Immature natural killer cell (primary cell): ENCODE measurements at regions not wholly inside any gene's neighbourhood (a gene's known extent, or its start where the extent isn't known, plus 50 kb on each side); places are given as distances from the start of the nearest gene placed in this dataset.
"Not testable (repeated sequence)": the region's sequence is repeated elsewhere in the genome, so short reads cannot be mapped to it uniquely, and the experiment has no call there.

Source experiments
- DNase-seq, 3 donors: peaks; one replicate each; pipeline ENCODE4 v3.0.0; 2022; ENCODE audit warnings: mixed read lengths in 1 of 3
- H3K27ac Mint-ChIP-seq, 6 donors: one replicate each; pipeline ENCODE4 v1.8.0; 2020; ENCODE audit warnings: mixed read lengths in 6 of 6, mild to moderate bottlenecking in 5 of 6, inconsistent platforms in 4 of 6, moderate library complexity in 3 of 6
- H3K27me3 Mint-ChIP-seq, 3 donors: one replicate each; pipeline ENCODE4 v1.8.0; 2020 to 2021; ENCODE audit warnings: low read depth in 3 of 3, mild to moderate bottlenecking in 3 of 3, mixed read lengths in 3 of 3, moderate library complexity in 3 of 3, inconsistent platforms in 1 of 3
- H3K36me3 Mint-ChIP-seq, 3 donors: one replicate each; pipeline ENCODE4 v1.8.0; 2020; ENCODE audit warnings: mixed read lengths in 3 of 3, inconsistent platforms in 2 of 3, mild to moderate bottlenecking in 2 of 3
- H3K4me1 Mint-ChIP-seq, 2 donors: one replicate each; pipeline ENCODE4 v1.8.0; 2020; ENCODE audit warnings: inconsistent platforms in 2 of 2, mild to moderate bottlenecking in 2 of 2, mixed read lengths in 2 of 2, moderate library complexity in 1 of 2
- H3K4me3 Mint-ChIP-seq, 5 donors: one replicate each; pipeline ENCODE4 v1.8.0; 2020; ENCODE audit warnings: mild to moderate bottlenecking in 5 of 5, mixed read lengths in 5 of 5, inconsistent platforms in 3 of 5, moderate library complexity in 3 of 5
- H3K9me3 Mint-ChIP-seq, 6 donors: one replicate each; pipeline ENCODE4 v1.8.0; 2020; ENCODE audit warnings: mild to moderate bottlenecking in 6 of 6, mixed read lengths in 6 of 6, inconsistent platforms in 4 of 6, moderate library complexity in 3 of 6

DNA sequence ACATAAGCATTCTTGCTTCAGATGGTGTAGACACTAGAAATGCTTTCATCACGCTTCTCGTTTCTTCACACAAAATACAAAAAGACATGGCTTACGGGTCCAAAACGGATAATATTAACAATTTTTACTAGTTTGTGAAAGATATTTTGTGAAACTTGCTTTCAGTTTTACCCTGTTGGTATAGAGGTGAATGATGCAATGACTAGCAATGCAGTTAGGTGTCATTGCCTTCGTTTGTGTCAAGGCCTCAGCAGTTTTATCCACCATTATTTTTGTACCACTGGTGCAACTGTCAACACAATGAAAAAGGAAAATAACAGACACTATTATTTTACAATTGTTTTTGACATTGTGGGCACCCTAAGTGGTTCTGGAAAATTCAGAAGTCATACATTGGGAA, 323.0 kb downstream of the FLRT2 start:
- H3K27ac Mint-ChIP-seq, result no peak overlapping the region
- H3K36me3 Mint-ChIP-seq, result no peaks in the 10 kb centered on the region
- no peak overlapping the region for H3K4me3 Mint-ChIP-seq
- H3K4me1 Mint-ChIP-seq, result peaks cover 6 to 12% of the 10 kb centered on the region in 2 donors
- no peak for DNase-seq
- no peaks in the 10 kb centered on the region for H3K9me3 Mint-ChIP-seq
- H3K27me3 Mint-ChIP-seq, result peaks cover 0 to 3% (median 0%) of the 10 kb centered on the region in 3 donors

DNA sequence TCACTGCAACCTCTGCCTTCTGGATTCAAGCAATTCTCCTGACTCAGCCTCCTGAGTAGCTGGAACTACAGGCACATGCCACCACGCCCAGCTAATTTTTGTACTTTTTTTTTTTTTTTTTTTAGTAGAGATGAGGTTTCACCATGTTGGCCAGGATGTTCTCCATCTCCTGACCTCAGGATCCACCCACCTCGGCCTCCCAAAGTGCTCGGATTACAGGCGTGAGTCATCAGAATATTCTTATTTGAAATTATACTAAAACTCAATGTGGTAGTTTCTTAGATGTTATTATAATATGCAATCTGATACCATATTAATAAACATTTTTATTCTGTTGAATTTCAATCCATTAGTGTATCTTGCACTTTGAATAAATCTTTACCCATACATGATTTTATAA, 322.2 kb downstream of the FLRT2 start:
- H3K4me1 Mint-ChIP-seq, result peaks cover 6 to 12% of the 10 kb centered on the region in 2 donors
- H3K4me3 Mint-ChIP-seq, H3K36me3 Mint-ChIP-seq, H3K27ac Mint-ChIP-seq, DNase-seq, H3K27me3 Mint-ChIP-seq, H3K9me3 Mint-ChIP-seq: not testable (repeated sequence)

GRCh38 chr14:85830549-85830948, 300.6 kb downstream of the FLRT2 start:
- not testable (repeated sequence) for H3K9me3 Mint-ChIP-seq, H3K4me3 Mint-ChIP-seq, H3K27me3 Mint-ChIP-seq, H3K4me1 Mint-ChIP-seq, DNase-seq, H3K27ac Mint-ChIP-seq, H3K36me3 Mint-ChIP-seq

GRCh38 chr14:85829601-85830000, 299.7 kb downstream of the FLRT2 start:
- H3K36me3 Mint-ChIP-seq, H3K4me1 Mint-ChIP-seq, H3K27me3 Mint-ChIP-seq, DNase-seq, H3K4me3 Mint-ChIP-seq, H3K27ac Mint-ChIP-seq, H3K9me3 Mint-ChIP-seq: not testable (repeated sequence)

DNA sequence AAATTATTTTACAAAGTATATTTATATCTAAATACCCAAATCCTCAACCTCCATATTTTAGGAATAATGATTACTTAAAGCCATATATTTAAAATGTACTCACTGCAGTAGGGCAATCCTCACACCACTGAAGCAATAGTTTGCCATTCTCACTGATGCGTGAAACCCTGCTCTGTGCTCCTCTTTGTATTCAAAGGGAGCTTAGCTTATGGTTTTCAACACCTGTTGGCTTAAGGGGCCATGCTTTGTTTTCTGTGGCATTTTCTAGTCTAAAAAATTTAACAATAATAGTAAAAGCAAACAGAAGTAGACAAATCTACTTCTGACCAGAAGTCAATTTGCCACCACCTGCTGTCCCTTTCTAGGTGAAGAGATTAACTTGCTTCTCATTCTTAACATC, 294.6 kb downstream of the FLRT2 start:
- no peak for DNase-seq
- no peaks in the 10 kb centered on the region for H3K4me1 Mint-ChIP-seq
- H3K9me3 Mint-ChIP-seq, result peaks cover 0 to 6% (median 0%) of the 10 kb centered on the region in 6 donors
- H3K4me3 Mint-ChIP-seq, result no peak overlapping the region
- no peak overlapping the region for H3K27ac Mint-ChIP-seq
- H3K27me3 Mint-ChIP-seq, result no peaks in the 10 kb centered on the region
- no peaks in the 10 kb centered on the region for H3K36me3 Mint-ChIP-seq

DNA sequence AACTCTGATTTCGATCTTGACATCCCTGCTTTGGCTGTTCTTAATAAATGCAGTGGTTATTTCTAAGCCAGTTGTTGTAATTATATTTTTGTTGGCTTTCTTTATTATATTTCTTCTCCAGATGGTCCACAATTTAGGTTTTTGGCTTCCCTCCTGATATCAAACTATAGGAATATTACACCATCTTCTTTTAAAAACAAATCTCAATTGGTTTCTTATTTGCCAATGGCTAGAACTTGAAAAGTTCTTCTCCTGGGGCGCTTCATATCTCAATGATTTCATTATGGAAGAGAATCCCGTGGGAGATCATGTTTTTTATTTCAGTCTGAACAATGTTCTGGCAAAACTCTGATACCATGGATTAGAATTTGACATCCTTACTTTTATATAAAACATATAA, 292.3 kb downstream of the FLRT2 start:
- Mint-ChIP-seq H3K9me3 (peaks cover 0 to 6% (median 0%) of the 10 kb centered on the region in 6 donors), H3K4me1 (no peaks in the 10 kb centered on the region), H3K36me3 (no peaks in the 10 kb centered on the region), H3K4me3 (no peak overlapping the region), H3K27ac (no peak overlapping the region), H3K27me3 (no peaks in the 10 kb centered on the region)
- no peak for DNase-seq

DNA sequence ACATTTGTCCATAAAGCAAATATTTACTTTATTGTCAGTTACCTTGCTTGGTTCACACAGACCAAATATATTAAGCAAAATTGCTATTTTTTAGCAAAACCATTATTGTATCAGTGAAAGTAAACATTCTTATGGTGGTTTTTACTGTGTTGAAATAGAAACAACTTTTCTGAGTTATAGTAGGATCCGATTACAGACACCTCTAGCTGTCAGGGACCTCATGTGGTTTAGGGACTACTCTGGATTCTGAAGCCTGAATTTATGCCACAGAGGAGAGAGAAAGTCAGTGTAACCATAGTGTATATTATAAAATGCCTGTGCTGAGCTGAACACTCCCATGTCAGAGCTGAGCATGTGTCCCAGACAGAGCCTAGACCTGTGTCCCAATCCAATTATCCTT, 287.5 kb downstream of the FLRT2 start:
- H3K27me3 Mint-ChIP-seq, result peaks cover 0 to 2% (median 0%) of the 10 kb centered on the region in 3 donors

DNA sequence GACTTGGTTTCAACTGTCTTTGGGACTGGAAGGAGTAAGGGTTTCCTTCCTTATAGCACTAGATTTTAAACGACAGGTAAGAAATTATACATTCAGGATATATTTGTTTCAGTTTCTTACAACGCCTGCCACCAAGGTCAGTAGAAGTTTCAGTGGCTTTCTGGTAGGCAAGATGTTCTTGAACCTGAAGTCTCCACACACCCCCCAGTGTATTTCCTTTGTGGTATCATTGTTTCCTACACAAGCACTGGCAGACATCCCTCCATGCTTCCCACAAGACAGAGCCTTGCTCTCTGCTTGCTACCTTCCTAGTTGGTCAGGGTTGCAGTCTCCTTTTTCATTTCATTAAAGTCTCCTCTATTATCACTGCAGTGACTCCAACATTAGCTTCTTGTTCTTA, 283.1 kb downstream of the FLRT2 start:
- peaks cover 29 to 33% of the 10 kb centered on the region in 2 donors for H3K4me1 Mint-ChIP-seq
- no peaks in the 10 kb centered on the region for H3K36me3 Mint-ChIP-seq
- DNase-seq, result peak in 1 of 3 donors; percentile 6
- H3K9me3 Mint-ChIP-seq, result no peaks in the 10 kb centered on the region
- H3K4me3 Mint-ChIP-seq, result peak overlapping the region in 3 of 5 donors; percentile 7 to 27 (median 23)
- peaks cover 0 to 2% (median 0%) of the 10 kb centered on the region in 3 donors for H3K27me3 Mint-ChIP-seq
- peak overlapping the region in 4 of 6 donors; percentile 10 to 61 (median 50) for H3K27ac Mint-ChIP-seq

More for the DNA sequence above, 287.5 kb downstream of the FLRT2 start:
- peaks cover 0 to 1% (median 0%) of the 10 kb centered on the region in 6 donors for H3K9me3 Mint-ChIP-seq
- no peak for DNase-seq
- H3K4me3 Mint-ChIP-seq, result no peak overlapping the region
- H3K4me1 Mint-ChIP-seq, result peaks cover 13% of the 10 kb centered on the region in 2 donors
- no peaks in the 10 kb centered on the region for H3K36me3 Mint-ChIP-seq
- no peak overlapping the region for H3K27ac Mint-ChIP-seq

GRCh38 chr14:85811340-85811739, 281.4 kb downstream of the FLRT2 start:
- Mint-ChIP-seq H3K27ac (peak overlapping the region in 2 of 6 donors; percentile 3 to 31), H3K4me1 (peaks cover 29 to 33% of the 10 kb centered on the region in 2 donors), H3K27me3 (peaks cover 0 to 2% (median 0%) of the 10 kb centered on the region in 3 donors), H3K36me3 (peaks cover 0 to 7% (median 3%) of the 10 kb centered on the region in 3 donors), H3K9me3 (peaks cover 0 to under 1% (median 0%) of the 10 kb centered on the region in 6 donors), H3K4me3 (peak overlapping the region in 2 of 5 donors; percentile 2 to 4)
- peak in 2 of 3 donors; percentile 1 to 3 for DNase-seq

- Mint-ChIP-seq H3K4me3 (no peak overlapping the region), H3K9me3 (peaks cover 0 to 8% (median 0%) of the 10 kb centered on the region in 6 donors), H3K27ac (no peak overlapping the region), H3K27me3 (peaks cover 0 to 2% (median 0%) of the 10 kb centered on the region in 3 donors), H3K4me1 (no peaks in the 10 kb centered on the region), H3K36me3 (peaks cover 0 to 3% (median 0%) of the 10 kb centered on the region in 3 donors)
- no peak for DNase-seq
These were observed 269.7 kb downstream of the FLRT2 start for GRCh38 chr14:85799668-85800067.

DNA sequence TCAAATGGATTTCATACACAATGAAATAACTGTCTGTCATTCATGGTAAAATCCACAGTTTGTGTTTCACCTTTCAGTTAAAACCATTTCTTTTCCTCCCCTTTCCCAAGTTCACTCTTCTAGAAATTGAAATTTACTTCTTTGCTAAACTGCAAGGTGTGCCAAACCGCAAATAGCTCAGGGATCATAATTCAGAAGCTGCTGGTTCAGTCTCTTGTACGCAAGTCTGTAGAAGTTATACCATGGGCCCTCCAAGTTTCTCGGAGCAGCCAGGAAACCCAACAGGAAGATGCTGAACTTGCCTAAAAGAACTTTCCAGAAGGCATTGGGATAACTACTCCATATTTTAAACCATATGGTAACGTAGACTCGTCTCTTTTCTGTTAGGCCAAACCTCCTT, 268.9 kb downstream of the FLRT2 start:
- no peak for DNase-seq
- no peak overlapping the region for H3K4me3 Mint-ChIP-seq
- H3K9me3 Mint-ChIP-seq, result peaks cover 0 to 5% (median 0%) of the 10 kb centered on the region in 6 donors
- H3K27ac Mint-ChIP-seq, result no peak overlapping the region
- no peaks in the 10 kb centered on the region for H3K4me1 Mint-ChIP-seq
- H3K27me3 Mint-ChIP-seq, result peaks cover 0 to 2% (median 0%) of the 10 kb centered on the region in 3 donors
- H3K36me3 Mint-ChIP-seq, result peaks cover 0 to 3% (median 0%) of the 10 kb centered on the region in 3 donors

DNA sequence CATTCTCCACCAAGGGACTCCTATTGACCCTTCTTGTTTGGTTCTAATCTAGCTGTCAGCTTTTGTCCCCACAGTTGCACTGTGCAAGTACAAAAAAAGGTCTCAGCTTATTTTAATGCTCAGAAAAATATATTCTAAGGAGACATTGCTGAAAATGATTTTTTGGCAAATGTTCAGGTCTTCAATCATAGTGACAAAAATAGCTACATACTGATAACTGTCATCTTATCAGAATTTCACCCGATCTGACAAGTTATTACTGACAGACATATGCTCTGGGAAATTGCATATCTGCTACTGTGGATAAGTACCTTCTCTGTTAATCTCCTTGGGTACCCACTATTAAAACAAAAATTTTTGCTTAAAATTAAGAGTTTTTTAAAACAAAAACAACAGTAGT, 263.6 kb downstream of the FLRT2 start:
- no peak for DNase-seq
- Mint-ChIP-seq H3K9me3 (no peaks in the 10 kb centered on the region), H3K36me3 (peaks cover 0 to 7% (median 3%) of the 10 kb centered on the region in 3 donors), H3K27ac (no peak overlapping the region), H3K27me3 (peaks cover 0 to 2% (median 0%) of the 10 kb centered on the region in 3 donors), H3K4me3 (no peak overlapping the region), H3K4me1 (peaks cover 30 to 31% of the 10 kb centered on the region in 2 donors)

GRCh38 chr14:85789506-85789905, 259.6 kb downstream of the FLRT2 start:
- DNase-seq, result peak in 2 of 3 donors; percentile 4
- Mint-ChIP-seq H3K27ac (peak overlapping the region in 5 of 6 donors; percentile 8 to 60 (median 31)), H3K36me3 (peaks cover 0 to 3% (median 3%) of the 10 kb centered on the region in 3 donors), H3K4me3 (peak overlapping the region; percentile 36 to 80 (median 66)), H3K4me1 (peaks cover 35 to 41% of the 10 kb centered on the region in 2 donors), H3K9me3 (peaks cover 0 to under 1% (median 0%) of the 10 kb centered on the region in 6 donors), H3K27me3 (peaks cover 0 to 2% (median 0%) of the 10 kb centered on the region in 3 donors)

DNA sequence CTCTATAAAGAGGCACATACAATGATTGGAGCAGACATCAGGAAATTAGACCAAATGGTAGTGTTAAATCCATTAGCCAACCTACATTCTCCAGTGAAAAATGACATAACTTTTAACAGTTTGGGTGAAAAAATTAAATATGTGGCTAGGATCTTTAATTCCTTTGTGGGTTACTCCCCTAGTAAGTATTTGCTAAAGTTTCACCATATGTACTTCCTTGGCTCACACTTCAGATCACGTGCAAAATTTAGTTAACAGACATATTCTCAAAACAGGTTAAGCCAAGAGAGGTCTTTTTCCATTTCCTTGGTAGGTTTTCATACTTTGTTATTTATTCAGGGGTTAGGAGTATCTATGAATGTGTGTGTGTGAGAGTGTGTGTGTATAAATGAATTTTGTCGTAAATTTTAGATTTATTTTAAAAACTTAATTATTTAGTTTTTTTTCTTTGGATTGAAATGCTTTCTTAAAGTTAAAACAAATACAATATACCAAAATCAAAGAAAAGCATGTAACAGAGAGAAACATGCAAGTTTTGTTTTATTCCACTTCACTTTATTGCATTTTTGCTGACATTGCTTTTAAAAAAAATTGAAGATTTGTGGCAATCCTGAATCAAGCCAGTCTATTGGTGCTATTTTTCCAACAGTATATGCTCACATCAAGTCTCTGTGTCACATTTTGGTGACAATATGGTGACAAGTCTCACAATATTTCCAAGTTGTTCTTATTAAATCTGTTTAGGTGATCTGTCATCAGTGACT, 258.7 kb downstream of the FLRT2 start:
- Mint-ChIP-seq H3K4me3 (peak overlapping the region in 3 of 5 donors; percentile 25 to 50 (median 36)), H3K27me3 (peaks cover 0 to 2% (median 0%) of the 10 kb centered on the region in 3 donors), H3K36me3 (peaks cover 0 to 3% (median 3%) of the 10 kb centered on the region in 3 donors), H3K27ac (peak overlapping the region in 4 of 6 donors; percentile 31 to 54 (median 50)), H3K9me3 (peaks cover 0 to 2% (median 0%) of the 10 kb centered on the region in 6 donors), H3K4me1 (peaks cover 35 to 41% of the 10 kb centered on the region in 2 donors)
- no peak for DNase-seq
